WTC11 (cell line): ENCODE measurements at regions not wholly inside any gene's neighbourhood (a gene's known extent, or its start where the extent isn't known, plus 50 kb on each side); places are given as distances from the start of the nearest gene placed in this dataset.

Experiments
- ATAC-seq: fragments of 200-7000 bp; cut with Tn5 transposase; 2 replicates; pipeline ENCODE4 v1.10.0; 2021; ENCODE audit warnings: mild to moderate bottlenecking, moderate library complexity
- CTCF ChIA-PET: fragments of 300-600 bp; sonication (Branson Sonifier 250); formaldehyde crosslinking; loops from one replicate; lab custom pipeline; 2021; ENCODE audit warnings: antibody characterized with exemption; lab: Charles Lee
- POLR2A ChIA-PET: fragments of 350-600 bp; sonication (Branson Sonifier 250); formaldehyde crosslinking; loops from one replicate; lab custom pipeline; 2021; ENCODE audit warnings: antibody characterized with exemption; lab: Charles Lee
- DNase-seq: peaks from one replicate; pipeline ENCODE4 v3.0.0; 2021; ENCODE audit warnings: low spot score
- H3K27ac Mint-ChIP-seq: 2 replicates; pipeline ENCODE4 v1.8.0; 2021; ENCODE audit warnings: mixed read lengths
- H3K27me3 Mint-ChIP-seq: 2 replicates; pipeline ENCODE4 v1.8.0; 2021; ENCODE audit warnings: low read depth, mild to moderate bottlenecking, moderate library complexity, mixed read lengths
- H3K36me3 Mint-ChIP-seq: 2 replicates; pipeline ENCODE4 v1.8.0; 2021; ENCODE audit warnings: mixed read lengths
- H3K4me1 Mint-ChIP-seq: 2 replicates; pipeline ENCODE4 v1.8.0; 2022; ENCODE audit warnings: mixed read lengths
- H3K4me3 Mint-ChIP-seq: 2 replicates; pipeline ENCODE4 v1.8.0; 2021; ENCODE audit warnings: mild to moderate bottlenecking, moderate library complexity, mixed read lengths
- H3K9me3 Mint-ChIP-seq: 2 replicates; pipeline ENCODE4 v1.8.0; 2021; ENCODE audit warnings: mixed read lengths
- AFF4 ChIP-seq: sonication (generic); formaldehyde crosslinking; IDR thresholded peaks from 2 replicates; pipeline ENCODE4 v1.8.1; 2023; ENCODE audit warnings: mild to moderate bottlenecking, missing genetic modification reagents, borderline replicate concordance
- AR ChIP-seq: fragments of 250-450 bp; sonication (Bioruptor Pico); IDR thresholded peaks from 2 replicates; pipeline ENCODE4 v1.9.0; 2021; ENCODE audit warnings: mild to moderate bottlenecking
- ARID4B ChIP-seq: sonication (generic); formaldehyde crosslinking; IDR thresholded peaks from 2 replicates; pipeline ENCODE4 v1.8.0; 2023; ENCODE audit warnings: missing genetic modification reagents, mild to moderate bottlenecking, borderline replicate concordance
- ATF3 ChIP-seq: sonication (generic); formaldehyde crosslinking; conservative IDR thresholded peaks from 2 replicates; pipeline ENCODE4 v1.8.1; 2022; ENCODE audit warnings: mild to moderate bottlenecking, missing genetic modification reagents
- E2F1 ChIP-seq: sonication (generic); formaldehyde crosslinking; IDR thresholded peaks from 2 replicates; pipeline ENCODE4 v1.8.0; 2022; ENCODE audit warnings: mild to moderate bottlenecking, missing genetic modification reagents
- ESRRA ChIP-seq: sonication (generic); formaldehyde crosslinking; IDR thresholded peaks from 2 replicates; pipeline ENCODE4 v1.8.1; 2022; ENCODE audit warnings: mild to moderate bottlenecking, missing genetic modification reagents, borderline replicate concordance
- FOXK1 ChIP-seq: sonication (generic); formaldehyde crosslinking; IDR thresholded peaks from 2 replicates; pipeline ENCODE4 v1.8.0; 2022; ENCODE audit warnings: mild to moderate bottlenecking, moderate library complexity, missing genetic modification reagents
- GRHL2 ChIP-seq: fragments of 250-450 bp; sonication (Bioruptor Pico); IDR thresholded peaks from 2 replicates; pipeline ENCODE4 v1.8.0; 2022; ENCODE audit warnings: mild to moderate bottlenecking, moderate library complexity; ENCODE audit not compliant: insufficient replicate concordance, severe bottlenecking
- KAT7 ChIP-seq: sonication (generic); formaldehyde crosslinking; IDR thresholded peaks from 2 replicates; pipeline ENCODE4 v1.8.1; 2023; ENCODE audit warnings: missing genetic modification reagents, mild to moderate bottlenecking, borderline replicate concordance
- NFYB ChIP-seq: sonication (generic); formaldehyde crosslinking; conservative IDR thresholded peaks from 2 replicates; pipeline ENCODE4 v1.8.0; 2022; ENCODE audit warnings: low read depth, missing genetic modification reagents
- NR2C2 ChIP-seq: sonication (generic); formaldehyde crosslinking; IDR thresholded peaks from 2 replicates; pipeline ENCODE4 v1.8.0; 2022; ENCODE audit warnings: mild to moderate bottlenecking, missing genetic modification reagents
- PRRX2 ChIP-seq: fragments of 250-450 bp; sonication (Bioruptor Pico); IDR thresholded peaks from 2 replicates; pipeline ENCODE4 v1.8.0; 2021; ENCODE audit warnings: mild to moderate bottlenecking
- TCF7 ChIP-seq: sonication (generic); formaldehyde crosslinking; IDR thresholded peaks from 2 replicates; pipeline ENCODE4 v1.8.0; 2022; ENCODE audit warnings: mild to moderate bottlenecking, low read depth, missing genetic modification reagents, moderate library complexity
- ZBTB21 ChIP-seq: sonication (generic); formaldehyde crosslinking; IDR thresholded peaks from 2 replicates; pipeline ENCODE4 v1.8.1; 2023; ENCODE audit warnings: mild to moderate bottlenecking, missing genetic modification reagents, borderline replicate concordance
- ZBTB43 ChIP-seq: sonication (generic); formaldehyde crosslinking; IDR thresholded peaks from 2 replicates; pipeline ENCODE4 v1.8.1; 2023; ENCODE audit warnings: mild to moderate bottlenecking, missing genetic modification reagents
- ZNF121 ChIP-seq: sonication (generic); formaldehyde crosslinking; IDR thresholded peaks from 2 replicates; pipeline ENCODE4 v1.8.0; 2023; ENCODE audit warnings: missing genetic modification reagents
- ZNF671 ChIP-seq: fragments of 250-450 bp; sonication (Bioruptor Pico); IDR thresholded peaks from 2 replicates; pipeline ENCODE4 v1.8.0; 2021; ENCODE audit warnings: mild to moderate bottlenecking

- Mint-ChIP-seq H3K27me3 (no peaks in the 10 kb centered on the region), H3K27ac (no peak overlapping the region), H3K4me1 (no peaks in the 10 kb centered on the region), H3K36me3 (no peaks in the 10 kb centered on the region), H3K4me3 (no peak overlapping the region), H3K9me3 (no peaks in the 10 kb centered on the region)
- ATAC-seq (no peak), DNase-seq (no peak)
- ChIA-PET POLR2A (no interaction called here), CTCF (no interaction called here)
- TF ChIP-seq NR2C2 (CRISPR knock-in tag) (no peak), GRHL2 (CRISPR knock-in tag) (no peak), ARID4B (CRISPR knock-in tag) (no peak), ZBTB21 (CRISPR knock-in tag) (no peak), ESRRA (CRISPR knock-in tag) (no peak), NFYB (no peak), ZNF121 (CRISPR knock-in tag) (no peak), ZNF671 (CRISPR knock-in tag) (no peak), KAT7 (CRISPR knock-in tag) (no peak), E2F1 (CRISPR knock-in tag) (no peak), ATF3 (CRISPR knock-in tag) (no peak), TCF7 (CRISPR knock-in tag) (no peak), PRRX2 (CRISPR knock-in tag) (no peak), AR (CRISPR knock-in tag) (no peak), FOXK1 (CRISPR knock-in tag) (no peak)
Measured at GRCh38 chr1:98030976-98031375, 110.1 kb upstream of the DPYD start.

GRCh38 chr1:98030483-98030882 is 109.6 kb upstream of the DPYD start:
- POLR2A ChIA-PET = no interaction called here
- no peak for ATAC-seq

More at GRCh38 chr1:98030483-98030882, 109.6 kb upstream of the DPYD start:
- CTCF ChIA-PET = no interaction called here
- no peak overlapping the region for H3K4me3 Mint-ChIP-seq
- H3K36me3 Mint-ChIP-seq = no peaks in the 10 kb centered on the region
- no peaks in the 10 kb centered on the region for H3K27me3 Mint-ChIP-seq
- no peaks in the 10 kb centered on the region for H3K9me3 Mint-ChIP-seq
- H3K27ac Mint-ChIP-seq = no peak overlapping the region
- DNase-seq = no peak
- no peaks in the 10 kb centered on the region for H3K4me1 Mint-ChIP-seq
- TF ChIP-seq ZBTB43 (CRISPR knock-in tag) (no peak), AR (CRISPR knock-in tag) (no peak), AFF4 (CRISPR knock-in tag) (no peak)
